Suppressor macrophage (primary cell): ENCODE measurements at regions not wholly inside any gene's neighbourhood (a gene's known extent, or its start where the extent isn't known, plus 50 kb on each side); places are given as distances from the start of the nearest gene placed in this dataset.

Experiments
- DNase-seq, 4 experiments: peaks; one replicate each; pipeline ENCODE4 v3.0.0-alpha.2; 2020 to 2022

GRCh38 chr14:61627612-61628011 is 67.7 kb upstream of the HIF1A start:
- DNase-seq = no peak

- DNase-seq = peak in 1 of 4 experiments; percentile 10
These were observed 67.1 kb upstream of the HIF1A start for GRCh38 chr14:61628016-61628725.

DNA sequence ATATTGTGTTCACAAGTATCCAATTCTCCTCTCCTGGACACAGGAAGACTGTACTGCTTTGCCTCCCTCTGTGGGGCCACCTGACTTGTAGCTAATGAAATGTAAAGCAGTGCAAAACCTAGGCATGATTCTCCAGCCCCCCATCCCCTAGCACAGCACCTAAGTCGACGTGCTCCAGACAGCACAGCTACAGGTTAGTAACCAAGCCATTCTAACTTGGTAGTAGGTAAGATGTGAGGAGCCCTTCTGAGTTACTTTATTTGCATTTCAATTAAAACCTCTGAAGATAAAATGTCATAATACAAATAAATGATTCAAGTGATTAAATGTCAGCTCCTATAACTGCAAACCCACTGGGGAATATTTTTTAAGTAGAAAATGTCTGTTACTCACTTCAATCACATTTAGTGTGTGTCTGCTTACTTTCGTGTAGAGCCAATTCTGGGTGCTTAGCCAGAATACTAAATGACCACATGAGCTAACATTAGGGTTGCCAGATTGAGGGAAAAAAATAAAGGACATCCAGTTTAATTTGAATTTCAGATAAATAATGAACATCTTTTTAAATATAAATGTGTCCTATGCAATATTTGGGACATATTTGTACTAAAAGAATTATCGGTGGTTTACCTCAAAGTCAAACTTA is 64.8 kb upstream of the HIF1A start:
- DNase-seq = no peak

GRCh38 chr14:61631045-61631687 is 64.1 kb upstream of the HIF1A start:
- DNase-seq = no peak

DNA sequence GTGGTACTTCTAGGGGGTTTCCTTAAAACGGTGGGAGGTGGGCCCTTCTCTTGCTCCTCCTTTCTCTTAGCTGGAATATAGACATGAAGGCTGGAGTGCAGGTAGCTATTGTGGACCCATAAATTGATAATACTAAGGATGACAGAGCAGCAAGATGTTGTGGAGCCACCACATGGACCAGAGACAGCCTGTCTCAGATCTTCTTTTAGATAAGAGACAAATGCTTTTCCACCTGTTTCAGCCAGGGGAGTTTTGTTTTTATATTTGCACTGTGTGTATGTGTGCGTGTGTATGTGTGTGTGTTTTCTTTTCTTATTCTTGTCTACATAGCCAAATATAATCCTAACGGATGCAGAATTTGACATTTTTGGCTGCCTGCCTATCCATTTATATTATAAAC is 62.9 kb upstream of the HIF1A start:
- DNase-seq = no peak

- DNase-seq = no peak
These were observed 62.5 kb upstream of the HIF1A start for GRCh38 chr14:61632807-61633206.

DNA sequence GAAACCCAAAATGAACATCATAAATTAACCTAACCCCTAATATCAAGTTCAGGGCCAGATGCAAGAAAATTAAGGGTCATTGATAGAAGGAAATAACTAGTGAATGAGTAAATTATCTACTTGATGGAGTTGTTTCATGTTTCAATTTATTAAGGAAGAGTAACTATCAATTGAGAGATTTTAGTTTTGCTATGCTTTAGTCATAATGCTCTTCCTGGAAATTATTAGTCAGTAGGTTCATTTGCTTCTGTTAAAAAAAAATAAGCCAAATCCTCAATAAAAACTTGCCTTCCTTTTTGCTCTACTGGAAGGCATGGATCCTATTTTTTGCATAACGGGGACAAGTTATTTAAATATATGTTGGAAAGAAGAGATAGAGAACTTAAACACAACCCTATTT is 59.0 kb upstream of the HIF1A start:
- DNase-seq = peak in 1 of 4 experiments; percentile 36

DNA sequence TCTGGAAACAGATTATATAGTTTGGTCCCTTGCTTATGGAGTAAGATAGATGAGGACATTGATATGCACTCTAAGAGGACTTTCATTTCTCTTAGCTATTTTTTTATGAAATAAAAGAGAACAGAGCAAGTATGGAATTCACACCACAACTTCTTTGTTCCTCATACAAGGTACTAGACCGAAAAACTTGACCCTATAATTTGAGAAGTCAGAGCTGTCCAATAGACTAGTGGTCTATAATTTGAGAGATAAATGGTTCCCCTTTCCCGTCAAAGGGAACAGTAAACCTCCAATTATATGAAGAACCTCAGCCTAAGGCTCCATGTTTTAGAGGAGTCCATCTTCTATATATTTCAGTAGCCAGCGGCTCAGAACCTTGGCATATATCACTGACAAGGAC is 58.5 kb upstream of the HIF1A start:
- peak in 2 of 4 experiments; percentile 59 to 66 for DNase-seq

DNA sequence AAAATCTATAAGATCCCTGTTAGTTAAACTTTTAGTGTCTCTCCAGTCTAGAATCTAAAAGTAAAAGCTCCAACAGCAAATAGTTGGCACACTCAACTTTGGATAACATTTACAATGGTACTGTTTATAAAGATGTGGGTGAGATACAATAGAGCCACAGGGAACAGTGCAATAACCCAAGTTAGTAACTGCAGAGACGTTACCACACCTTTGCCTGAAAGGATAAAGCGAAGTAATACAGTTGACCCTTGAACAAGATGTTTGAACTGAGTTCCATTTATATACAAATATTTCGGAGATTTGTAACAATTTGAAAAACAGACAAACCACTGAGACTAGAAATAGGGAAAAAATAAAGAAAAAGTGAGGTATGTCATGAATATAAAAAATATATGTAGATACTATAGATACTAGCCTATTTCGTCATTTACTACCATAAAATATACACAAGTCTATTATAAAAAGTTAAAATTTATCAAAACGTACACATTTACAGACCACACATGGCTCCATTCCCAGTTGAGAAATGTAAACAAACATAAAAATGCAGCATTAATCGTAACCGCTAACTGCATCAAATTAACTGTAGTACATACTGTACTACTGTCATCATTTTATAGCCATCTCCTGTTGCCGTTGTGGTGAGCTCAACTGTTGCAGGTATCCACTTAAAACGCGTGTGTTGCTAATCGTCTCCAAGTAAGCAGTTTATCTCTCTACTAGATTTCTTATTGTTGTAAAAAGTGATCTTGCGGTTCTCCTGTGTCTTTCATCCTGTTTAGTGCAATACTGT is 56.5 kb upstream of the HIF1A start:
- DNase-seq = no peak

DNA sequence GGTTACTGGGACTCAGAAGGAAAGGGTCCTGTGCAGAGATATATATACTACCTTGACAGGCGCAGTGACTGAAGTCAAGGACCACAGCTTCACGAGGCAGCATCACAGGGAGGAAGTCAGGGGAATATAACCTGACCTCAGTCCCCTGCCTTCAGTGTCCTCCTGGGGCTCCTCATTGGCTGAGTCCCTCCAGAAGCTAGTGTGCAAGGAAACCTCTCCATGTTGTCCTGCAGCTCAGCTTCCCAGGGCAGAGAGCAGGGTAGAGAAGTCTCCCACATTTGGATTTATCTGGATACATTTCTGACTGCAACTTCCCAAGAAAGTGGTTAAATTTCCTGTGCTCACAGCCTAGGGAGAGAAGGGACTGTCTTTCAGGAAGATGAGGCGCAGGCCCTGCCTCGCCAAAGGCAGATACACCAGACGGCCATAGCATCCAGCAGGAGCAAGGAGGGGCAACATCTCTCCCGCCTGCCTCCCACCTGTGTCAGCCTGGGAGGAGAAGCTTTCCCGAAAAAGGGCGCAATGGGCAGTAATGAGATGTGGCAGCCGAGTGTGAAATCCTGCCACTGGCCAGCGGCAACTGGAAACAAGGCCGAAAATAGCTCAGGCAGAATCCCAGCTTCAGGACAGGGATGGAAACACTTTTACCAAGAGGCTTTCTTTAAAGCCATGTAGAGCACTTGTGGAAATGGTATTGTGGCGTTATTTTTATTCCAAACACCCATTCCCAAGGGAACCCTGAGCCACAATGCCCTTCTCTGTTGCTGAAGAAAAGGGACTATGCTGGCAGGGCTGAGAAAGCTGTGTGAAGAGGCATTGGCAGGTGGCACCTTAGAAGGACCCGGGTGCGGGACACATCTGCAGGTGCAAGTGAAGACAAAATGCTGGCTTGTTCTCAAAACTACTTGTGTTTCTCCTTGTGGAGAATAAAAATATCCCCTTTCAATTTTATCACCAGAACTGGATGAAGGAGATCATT is 54.9 kb upstream of the HIF1A start:
- no peak for DNase-seq

GRCh38 chr14:61641914-61642613 is 53.2 kb upstream of the HIF1A start:
- no peak for DNase-seq

DNA sequence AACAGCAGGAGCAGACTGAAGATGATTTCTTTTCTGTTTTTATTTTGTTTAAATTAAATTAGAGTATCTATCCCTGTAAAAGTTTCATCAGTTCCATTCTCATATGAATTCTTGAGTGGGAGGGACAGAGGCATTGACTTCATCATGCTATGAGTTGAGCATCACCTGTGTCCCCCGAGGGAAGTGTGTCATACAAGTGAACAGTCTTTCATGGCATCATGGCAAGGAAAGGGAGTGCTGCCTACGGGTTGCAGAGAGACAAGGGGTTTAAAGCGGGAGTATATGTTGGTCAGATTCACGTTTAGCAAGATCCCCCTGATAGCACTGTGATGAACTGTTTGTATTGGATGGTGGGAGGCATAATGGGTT is 52.7 kb upstream of the HIF1A start:
- no peak for DNase-seq

- DNase-seq = peak in 2 of 4 experiments; percentile 59 to 60
These were observed 51.8 kb upstream of the HIF1A start for GRCh38 chr14:61643555-61643954.

DNA sequence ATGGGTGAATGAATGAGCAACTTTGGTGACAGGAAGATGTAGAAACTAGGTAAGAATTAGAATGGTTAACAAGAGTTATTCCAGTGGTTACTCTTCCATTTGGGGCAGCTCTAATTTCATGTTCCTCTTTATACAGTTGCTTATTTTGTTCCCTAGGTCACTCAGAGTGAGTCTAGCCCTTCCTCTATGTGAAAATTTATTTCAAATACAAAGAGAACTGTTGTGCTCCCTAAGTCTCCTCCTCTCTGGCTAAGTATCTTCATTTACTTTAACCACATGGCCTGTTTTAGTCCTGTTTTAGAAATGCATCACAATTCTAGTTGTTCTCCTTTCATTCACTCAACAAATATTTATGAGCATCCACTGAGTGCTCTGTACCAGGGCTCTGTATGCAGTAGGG is 51.1 kb upstream of the HIF1A start:
- DNase-seq = peak in 2 of 4 experiments; percentile 55 to 57

DNA sequence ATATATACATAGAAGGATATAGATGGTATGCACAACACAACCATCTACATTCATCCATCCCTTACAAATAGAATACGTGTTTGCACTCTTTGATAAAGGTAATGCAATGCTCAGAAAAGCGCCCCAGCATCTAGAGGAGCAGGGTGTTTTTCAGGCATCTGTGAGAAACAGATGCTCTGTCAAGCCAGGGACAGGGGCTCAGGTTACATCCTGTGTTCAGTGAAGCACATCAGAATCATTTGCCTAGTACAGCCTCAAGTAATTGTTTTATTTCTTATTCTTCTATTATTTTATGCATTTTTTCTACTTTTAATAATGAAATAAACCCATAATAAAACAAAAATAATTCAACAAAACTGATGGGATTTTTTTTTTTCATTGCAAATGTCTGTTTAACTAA is 50.5 kb upstream of the HIF1A start:
- DNase-seq = no peak

- DNase-seq = no peak
These were observed 50.1 kb upstream of the HIF1A start for GRCh38 chr14:61645247-61645646.
